ENCODE measurements at regions not wholly inside any gene's neighbourhood (a gene's known extent, or its start where the extent isn't known, plus 50 kb on each side); places are given as distances from the start of the nearest gene placed in this dataset.
"Not testable (repeated sequence)": the region's sequence is repeated elsewhere in the genome, so short reads cannot be mapped to it uniquely, and the experiment has no call there.

- H3K36me3 ChIP-seq (ENCODE audit: control insufficient read depth, insufficient read depth, low read length), result no peaks in the 10 kb centered on the region
- WGBS (ENCODE audit: insufficient coverage), result no CpG with 5 or more reads among the region's 2 CpGs
- no peak overlapping the region for H3K4me3 ChIP-seq (ENCODE audit: low read length)
- no peaks in the 10 kb centered on the region for H3K4me1 ChIP-seq (ENCODE audit: control insufficient read depth, insufficient read depth, low read length)
- no peak overlapping the region for H3K27ac ChIP-seq (ENCODE audit: low read length)
- no peak for DNase-seq
- H3K9me3 ChIP-seq (replicated peaks; ENCODE audit: control insufficient read depth, low read depth, low read length), result peaks cover 9% of the 10 kb centered on the region
- H3K27me3 ChIP-seq (ENCODE audit: control insufficient read depth, insufficient read depth, low read length), result no peaks in the 10 kb centered on the region
These were observed 451.0 kb downstream of the MFSD1 start for GRCh38 chr3:159252772-159253384.

- H3K36me3 ChIP-seq (ENCODE audit: control insufficient read depth, insufficient read depth, low read length), result no peaks in the 10 kb centered on the region
- no peaks in the 10 kb centered on the region for H3K4me1 ChIP-seq (ENCODE audit: control insufficient read depth, insufficient read depth, low read length)
- no peak overlapping the region for H3K4me3 ChIP-seq (ENCODE audit: low read length)
- DNase-seq, result no peak
- no peak overlapping the region for H3K27ac ChIP-seq (ENCODE audit: low read length)
- peaks cover 9% of the 10 kb centered on the region for H3K9me3 ChIP-seq (replicated peaks; ENCODE audit: control insufficient read depth, low read depth, low read length)
- no CpG with 5 or more reads among the region's 1 CpG for WGBS (ENCODE audit: insufficient coverage)
- no peaks in the 10 kb centered on the region for H3K27me3 ChIP-seq (ENCODE audit: control insufficient read depth, insufficient read depth, low read length)
These were observed 452.0 kb downstream of the MFSD1 start for GRCh38 chr3:159253860-159254259.

- Histone ChIP-seq H3K9me3 (replicated peaks; ENCODE audit: control insufficient read depth, low read depth, low read length) (peaks cover under 1% of the 10 kb centered on the region), H3K4me3 (ENCODE audit: low read length) (no peak overlapping the region), H3K27ac (ENCODE audit: low read length) (no peak overlapping the region), H3K27me3 (ENCODE audit: control insufficient read depth, insufficient read depth, low read length) (peaks cover 2% of the 10 kb centered on the region), H3K4me1 (ENCODE audit: control insufficient read depth, insufficient read depth, low read length) (no peaks in the 10 kb centered on the region), H3K36me3 (ENCODE audit: control insufficient read depth, insufficient read depth, low read length) (no peaks in the 10 kb centered on the region)
- no peak for DNase-seq
- whole genome bisulfite sequencing (ENCODE audit: insufficient coverage), result 83% methylated on average over 3 of the region's 4 CpGs
These were observed 456.1 kb downstream of the MFSD1 start for GRCh38 chr3:159257954-159258353.

DNA sequence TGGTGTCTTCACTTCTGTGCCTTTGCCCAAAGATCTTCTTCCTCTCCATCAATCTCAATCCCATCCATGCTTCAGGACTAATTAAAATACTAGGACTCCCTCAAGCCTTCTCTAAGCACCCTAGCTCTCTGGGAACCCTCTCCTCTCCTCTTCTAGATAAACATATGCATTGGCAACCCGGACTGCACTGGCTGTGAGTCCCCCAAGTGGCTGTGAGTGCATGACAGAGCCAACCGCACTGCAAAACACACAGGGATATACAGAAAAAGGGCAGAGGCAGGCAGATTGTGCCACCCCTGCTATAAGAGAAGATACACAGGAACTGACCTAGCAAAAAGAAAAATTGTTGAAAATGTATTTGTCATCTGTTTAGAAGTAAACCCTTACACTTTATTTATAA is 457.1 kb downstream of the MFSD1 start:
- WGBS (ENCODE audit: insufficient coverage), result 61% methylated on average over 2 of the region's 2 CpGs
- Histone ChIP-seq H3K27me3 (ENCODE audit: control insufficient read depth, insufficient read depth, low read length) (peaks cover 2% of the 10 kb centered on the region), H3K36me3 (ENCODE audit: control insufficient read depth, insufficient read depth, low read length) (no peaks in the 10 kb centered on the region), H3K4me1 (ENCODE audit: control insufficient read depth, insufficient read depth, low read length) (no peaks in the 10 kb centered on the region), H3K27ac (ENCODE audit: low read length) (no peak overlapping the region), H3K9me3 (replicated peaks; ENCODE audit: control insufficient read depth, low read depth, low read length) (no peaks in the 10 kb centered on the region), H3K4me3 (ENCODE audit: low read length) (no peak overlapping the region)
- no peak for DNase-seq

- no peak overlapping the region for H3K27ac ChIP-seq (ENCODE audit: low read length)
- no peaks in the 10 kb centered on the region for H3K4me1 ChIP-seq (ENCODE audit: control insufficient read depth, insufficient read depth, low read length)
- WGBS (ENCODE audit: insufficient coverage), result 50% methylated on average over 1 of the region's 5 CpGs
- peaks cover 2% of the 10 kb centered on the region for H3K27me3 ChIP-seq (ENCODE audit: control insufficient read depth, insufficient read depth, low read length)
- H3K9me3 ChIP-seq (replicated peaks; ENCODE audit: control insufficient read depth, low read depth, low read length), result no peaks in the 10 kb centered on the region
- no peak overlapping the region for H3K4me3 ChIP-seq (ENCODE audit: low read length)
- peak; percentile 66 for DNase-seq
- no peaks in the 10 kb centered on the region for H3K36me3 ChIP-seq (ENCODE audit: control insufficient read depth, insufficient read depth, low read length)
These were observed 458.3 kb downstream of the MFSD1 start for GRCh38 chr3:159260049-159260662.

DNA sequence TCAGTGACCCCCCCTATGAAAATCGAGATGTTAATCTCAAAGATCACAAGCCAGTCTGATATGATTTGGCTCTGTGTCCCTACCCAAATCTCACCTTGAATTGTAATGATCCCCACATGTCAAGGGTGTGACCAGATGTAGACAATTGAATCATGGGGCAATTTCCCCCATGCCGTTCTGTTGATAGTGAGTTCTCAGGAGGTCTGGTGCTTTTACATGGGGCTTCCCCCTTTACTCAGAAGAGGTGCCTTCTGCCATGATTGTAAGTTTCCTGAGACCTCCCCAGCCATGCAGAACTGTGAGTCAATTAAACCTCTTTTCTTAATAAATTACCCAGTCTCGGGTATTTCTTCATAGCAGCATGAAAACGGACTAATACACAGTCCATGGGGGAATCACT is 459.5 kb downstream of the MFSD1 start:
- not testable (repeated sequence) for H3K4me1 ChIP-seq (ENCODE audit: control insufficient read depth, insufficient read depth, low read length); H3K36me3 ChIP-seq (ENCODE audit: control insufficient read depth, insufficient read depth, low read length); H3K9me3 ChIP-seq (replicated peaks; ENCODE audit: control insufficient read depth, low read depth, low read length); H3K4me3 ChIP-seq (ENCODE audit: low read length); H3K27me3 ChIP-seq (ENCODE audit: control insufficient read depth, insufficient read depth, low read length); H3K27ac ChIP-seq (ENCODE audit: low read length); DNase-seq
- 100% methylated on average over 1 of the region's 4 CpGs for WGBS (ENCODE audit: insufficient coverage)

GRCh38 chr3:159263750-159264553 is 462.1 kb downstream of the MFSD1 start:
- no peaks in the 10 kb centered on the region for H3K9me3 ChIP-seq (replicated peaks; ENCODE audit: control insufficient read depth, low read depth, low read length)
- WGBS (ENCODE audit: insufficient coverage), result no CpG with 5 or more reads among the region's 6 CpGs
- no peak overlapping the region for H3K4me3 ChIP-seq (ENCODE audit: low read length)
- peak; percentile 53 for DNase-seq
- no peaks in the 10 kb centered on the region for H3K36me3 ChIP-seq (ENCODE audit: control insufficient read depth, insufficient read depth, low read length)
- H3K27ac ChIP-seq (ENCODE audit: low read length), result no peak overlapping the region
- H3K27me3 ChIP-seq (ENCODE audit: control insufficient read depth, insufficient read depth, low read length), result peaks cover 2% of the 10 kb centered on the region
- no peaks in the 10 kb centered on the region for H3K4me1 ChIP-seq (ENCODE audit: control insufficient read depth, insufficient read depth, low read length)

- Histone ChIP-seq H3K27ac (ENCODE audit: low read length) (no peak overlapping the region), H3K9me3 (replicated peaks; ENCODE audit: control insufficient read depth, low read depth, low read length) (no peaks in the 10 kb centered on the region), H3K27me3 (ENCODE audit: control insufficient read depth, insufficient read depth, low read length) (peaks cover 2% of the 10 kb centered on the region), H3K4me3 (ENCODE audit: low read length) (no peak overlapping the region), H3K4me1 (ENCODE audit: control insufficient read depth, insufficient read depth, low read length) (no peaks in the 10 kb centered on the region), H3K36me3 (ENCODE audit: control insufficient read depth, insufficient read depth, low read length) (no peaks in the 10 kb centered on the region)
- DNase-seq, result no peak
- no CpG with 5 or more reads among the region's 2 CpGs for WGBS (ENCODE audit: insufficient coverage)
These were observed 463.9 kb downstream of the MFSD1 start for GRCh38 chr3:159265705-159266104.

- peak; percentile 7 for DNase-seq
- 87% methylated on average over 2 of the region's 6 CpGs for WGBS (ENCODE audit: insufficient coverage)
- H3K9me3 ChIP-seq (replicated peaks; ENCODE audit: control insufficient read depth, low read depth, low read length), result no peaks in the 10 kb centered on the region
These were observed 464.9 kb downstream of the MFSD1 start for GRCh38 chr3:159266779-159267178.

GRCh38 chr3:159271799-159272512 is 470.1 kb downstream of the MFSD1 start:
- Histone ChIP-seq H3K36me3 (ENCODE audit: control insufficient read depth, insufficient read depth, low read length) (no peaks in the 10 kb centered on the region), H3K27me3 (ENCODE audit: control insufficient read depth, insufficient read depth, low read length) (no peaks in the 10 kb centered on the region), H3K27ac (ENCODE audit: low read length) (no peak overlapping the region), H3K9me3 (replicated peaks; ENCODE audit: control insufficient read depth, low read depth, low read length) (no peaks in the 10 kb centered on the region), H3K4me1 (ENCODE audit: control insufficient read depth, insufficient read depth, low read length) (no peaks in the 10 kb centered on the region), H3K4me3 (ENCODE audit: low read length) (no peak overlapping the region)
- DNase-seq, result no peak
- WGBS (ENCODE audit: insufficient coverage), result no CpG with 5 or more reads among the region's 2 CpGs

More at GRCh38 chr3:159266779-159267178, 464.9 kb downstream of the MFSD1 start:
- Histone ChIP-seq H3K4me1 (ENCODE audit: control insufficient read depth, insufficient read depth, low read length) (no peaks in the 10 kb centered on the region), H3K27ac (ENCODE audit: low read length) (no peak overlapping the region), H3K27me3 (ENCODE audit: control insufficient read depth, insufficient read depth, low read length) (peaks cover 2% of the 10 kb centered on the region), H3K4me3 (ENCODE audit: low read length) (no peak overlapping the region), H3K36me3 (ENCODE audit: control insufficient read depth, insufficient read depth, low read length) (no peaks in the 10 kb centered on the region)

Data from muscle of leg (tissue), 3 donors.